ENCODE measurements at regions not wholly inside any gene's neighbourhood (a gene's known extent, or its start where the extent isn't known, plus 50 kb on each side); places are given as distances from the start of the nearest gene placed in this dataset.

GRCh38 chr7:52639981-52640380 is 395.5 kb upstream of the POM121L12 start:
- Histone ChIP-seq H3K27ac (ENCODE audit: low read length) (no peak overlapping the region), H3K9ac (ENCODE audit: low read length) (no peak overlapping the region), H4K20me1 (ENCODE audit: insufficient read depth, low read depth, low read length) (no peaks in the 10 kb centered on the region), H3K4me3 (ENCODE audit: low read length) (no peak overlapping the region), H3K79me2 (ENCODE audit: low read length) (no peaks in the 10 kb centered on the region), H3K9me3 (ENCODE audit: low read length) (peaks cover 41% of the 10 kb centered on the region), H2AFZ (ENCODE audit: low read length) (no peak overlapping the region), H3K36me3 (ENCODE audit: insufficient read depth, low read length) (no peaks in the 10 kb centered on the region), H3K4me1 (ENCODE audit: low read length) (no peaks in the 10 kb centered on the region), H3K9me2 (replicated peaks; ENCODE audit: insufficient read depth, low read length) (no peaks in the 10 kb centered on the region), H3K4me2 (ENCODE audit: low read depth, low read length, poor library complexity, severe bottlenecking) (no peak overlapping the region), H3K27me3 (ENCODE audit: low read length) (no peaks in the 10 kb centered on the region)
- no peak for DNase-seq

DNA sequence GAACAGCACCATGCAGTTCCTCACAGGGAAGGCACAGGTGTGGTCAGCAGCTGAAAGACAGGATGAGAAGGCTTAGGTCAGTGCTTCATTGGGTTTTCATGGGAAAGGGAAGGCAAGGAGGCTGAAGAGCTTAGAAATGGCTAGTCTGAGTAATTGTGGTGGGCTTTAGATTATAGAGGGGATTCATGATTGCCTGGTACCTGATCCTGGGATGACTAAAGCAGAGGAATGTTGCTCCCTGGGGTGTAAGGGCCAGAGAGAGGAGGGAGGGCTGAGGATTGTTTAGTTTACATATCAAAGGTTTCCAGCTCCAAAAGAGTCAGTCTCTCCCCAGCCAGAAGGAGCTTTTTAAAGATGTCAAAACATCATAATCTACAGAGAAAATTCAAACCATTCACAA is 396.3 kb upstream of the POM121L12 start:
- Histone ChIP-seq H3K4me3 (ENCODE audit: low read length) (no peak overlapping the region), H3K9me3 (ENCODE audit: low read length) (peaks cover 41% of the 10 kb centered on the region)

GRCh38 chr7:52635021-52635420 is 400.4 kb upstream of the POM121L12 start:
- Histone ChIP-seq H4K20me1 (ENCODE audit: insufficient read depth, low read depth, low read length) (no peaks in the 10 kb centered on the region), H2AFZ (ENCODE audit: low read length) (no peak overlapping the region), H3K9me2 (replicated peaks; ENCODE audit: insufficient read depth, low read length) (no peaks in the 10 kb centered on the region), H3K27ac (ENCODE audit: low read length) (no peak overlapping the region), H3K9ac (ENCODE audit: low read length) (no peak overlapping the region), H3K27me3 (ENCODE audit: low read length) (no peaks in the 10 kb centered on the region), H3K4me2 (ENCODE audit: low read depth, low read length, poor library complexity, severe bottlenecking) (no peak overlapping the region), H3K79me2 (ENCODE audit: low read length) (no peaks in the 10 kb centered on the region), H3K4me3 (ENCODE audit: low read length) (no peak overlapping the region), H3K4me1 (ENCODE audit: low read length) (no peaks in the 10 kb centered on the region), H3K36me3 (ENCODE audit: insufficient read depth, low read length) (no peaks in the 10 kb centered on the region), H3K9me3 (ENCODE audit: low read length) (peaks cover 36% of the 10 kb centered on the region)
- DNase-seq = no peak

More for the DNA sequence above, 396.3 kb upstream of the POM121L12 start:
- no peak overlapping the region for H3K4me2 ChIP-seq (ENCODE audit: low read depth, low read length, poor library complexity, severe bottlenecking)
- H3K4me1 ChIP-seq (ENCODE audit: low read length) = no peaks in the 10 kb centered on the region
- H3K9me2 ChIP-seq (replicated peaks; ENCODE audit: insufficient read depth, low read length) = no peaks in the 10 kb centered on the region
- H3K27me3 ChIP-seq (ENCODE audit: low read length) = no peaks in the 10 kb centered on the region
- no peak overlapping the region for H3K27ac ChIP-seq (ENCODE audit: low read length)
- H3K9ac ChIP-seq (ENCODE audit: low read length) = no peak overlapping the region
- no peaks in the 10 kb centered on the region for H4K20me1 ChIP-seq (ENCODE audit: insufficient read depth, low read depth, low read length)
- DNase-seq = no peak
- no peaks in the 10 kb centered on the region for H3K36me3 ChIP-seq (ENCODE audit: insufficient read depth, low read length)
- H3K79me2 ChIP-seq (ENCODE audit: low read length) = no peaks in the 10 kb centered on the region
- no peak overlapping the region for H2AFZ ChIP-seq (ENCODE audit: low read length)

DNA sequence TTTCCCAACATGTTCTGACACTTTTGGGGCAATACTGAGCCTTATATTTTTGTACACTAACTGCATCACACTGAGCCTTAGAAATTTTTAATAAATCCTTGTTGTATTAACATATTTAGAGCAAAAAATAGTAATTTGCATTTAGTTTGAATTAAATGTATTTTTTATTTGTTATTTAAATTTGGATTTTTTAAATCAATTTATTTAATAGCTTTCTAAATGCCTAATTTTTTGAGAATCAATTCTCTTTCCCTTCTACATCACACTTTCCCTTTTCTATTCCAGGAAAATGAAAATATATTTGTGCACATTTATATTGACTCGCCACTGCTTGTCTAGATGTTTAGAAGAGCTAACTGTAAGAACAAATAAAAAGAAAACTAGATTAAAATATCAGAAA is 414.6 kb upstream of the POM121L12 start:
- Histone ChIP-seq H4K20me1 (ENCODE audit: insufficient read depth, low read depth, low read length) (no peaks in the 10 kb centered on the region), H3K9ac (ENCODE audit: low read length) (no peak overlapping the region), H3K9me2 (replicated peaks; ENCODE audit: insufficient read depth, low read length) (no peaks in the 10 kb centered on the region), H3K4me2 (ENCODE audit: low read depth, low read length, poor library complexity, severe bottlenecking) (no peak overlapping the region), H3K27me3 (ENCODE audit: low read length) (no peaks in the 10 kb centered on the region), H3K9me3 (ENCODE audit: low read length) (peaks cover 29% of the 10 kb centered on the region), H3K27ac (ENCODE audit: low read length) (no peak overlapping the region), H2AFZ (ENCODE audit: low read length) (no peak overlapping the region), H3K4me3 (ENCODE audit: low read length) (no peak overlapping the region), H3K4me1 (ENCODE audit: low read length) (no peaks in the 10 kb centered on the region), H3K79me2 (ENCODE audit: low read length) (no peaks in the 10 kb centered on the region), H3K36me3 (ENCODE audit: insufficient read depth, low read length) (no peaks in the 10 kb centered on the region)
- no peak for DNase-seq

DNA sequence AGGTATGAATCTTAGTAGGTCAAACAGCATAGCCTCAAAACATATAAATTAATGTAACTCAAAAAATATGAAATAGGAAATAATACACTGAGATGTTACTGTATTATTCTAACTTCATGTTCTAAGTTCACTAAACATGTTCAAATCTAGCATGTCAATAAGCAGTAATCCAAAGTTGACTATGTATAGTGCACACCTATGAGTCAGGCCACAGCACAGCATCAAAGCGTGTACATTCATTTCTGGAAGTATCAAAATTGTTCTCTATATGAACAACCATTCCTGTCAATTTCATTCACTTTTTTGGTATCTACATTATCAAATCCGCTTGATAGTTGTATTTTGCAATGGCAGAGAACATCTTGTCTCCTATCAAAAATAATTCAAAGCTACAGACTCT is 418.9 kb upstream of the POM121L12 start:
- H4K20me1 ChIP-seq (ENCODE audit: insufficient read depth, low read depth, low read length) = no peaks in the 10 kb centered on the region
- H3K9ac ChIP-seq (ENCODE audit: low read length) = no peak overlapping the region
- H3K27ac ChIP-seq (ENCODE audit: low read length) = no peak overlapping the region
- H3K4me1 ChIP-seq (ENCODE audit: low read length) = no peaks in the 10 kb centered on the region
- H3K36me3 ChIP-seq (ENCODE audit: insufficient read depth, low read length) = no peaks in the 10 kb centered on the region
- peaks cover 22% of the 10 kb centered on the region for H3K9me3 ChIP-seq (ENCODE audit: low read length)
- H3K4me3 ChIP-seq (ENCODE audit: low read length) = no peak overlapping the region
- no peak overlapping the region for H3K4me2 ChIP-seq (ENCODE audit: low read depth, low read length, poor library complexity, severe bottlenecking)
- no peak overlapping the region for H2AFZ ChIP-seq (ENCODE audit: low read length)
- H3K9me2 ChIP-seq (replicated peaks; ENCODE audit: insufficient read depth, low read length) = no peaks in the 10 kb centered on the region
- DNase-seq = no peak
- no peaks in the 10 kb centered on the region for H3K27me3 ChIP-seq (ENCODE audit: low read length)
- H3K79me2 ChIP-seq (ENCODE audit: low read length) = no peaks in the 10 kb centered on the region

GRCh38 chr7:52615021-52615695 is 420.3 kb upstream of the POM121L12 start:
- Histone ChIP-seq H3K79me2 (ENCODE audit: low read length) (no peaks in the 10 kb centered on the region), H3K4me3 (ENCODE audit: low read length) (no peak overlapping the region), H2AFZ (ENCODE audit: low read length) (no peak overlapping the region), H3K27me3 (ENCODE audit: low read length) (no peaks in the 10 kb centered on the region), H3K27ac (ENCODE audit: low read length) (no peak overlapping the region), H3K4me2 (ENCODE audit: low read depth, low read length, poor library complexity, severe bottlenecking) (no peak overlapping the region), H4K20me1 (ENCODE audit: insufficient read depth, low read depth, low read length) (no peaks in the 10 kb centered on the region), H3K36me3 (ENCODE audit: insufficient read depth, low read length) (no peaks in the 10 kb centered on the region), H3K9ac (ENCODE audit: low read length) (no peak overlapping the region), H3K4me1 (ENCODE audit: low read length) (no peaks in the 10 kb centered on the region), H3K9me3 (ENCODE audit: low read length) (peaks cover 27% of the 10 kb centered on the region), H3K9me2 (replicated peaks; ENCODE audit: insufficient read depth, low read length) (no peaks in the 10 kb centered on the region)
- no peak for DNase-seq

DNA sequence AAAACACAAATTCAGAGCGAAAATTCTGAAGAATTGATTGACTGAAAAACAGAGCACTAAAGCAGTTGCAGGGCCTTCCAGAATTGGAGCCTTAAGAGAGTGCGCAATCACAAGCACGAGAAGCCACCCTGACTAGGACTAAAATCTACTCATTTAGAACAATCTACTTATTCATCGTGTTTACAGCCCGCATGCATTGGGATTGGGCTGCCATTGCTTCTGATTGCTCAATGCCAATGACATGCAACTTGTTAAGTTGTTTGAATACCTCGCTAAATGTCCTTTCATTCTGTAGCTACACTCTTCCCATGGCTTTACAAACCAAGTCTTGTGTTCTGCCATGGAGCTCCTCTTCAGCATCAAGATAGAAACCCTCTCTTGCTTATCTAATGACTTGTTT is 425.9 kb upstream of the POM121L12 start:
- no peak overlapping the region for H3K4me3 ChIP-seq (ENCODE audit: low read length)
- H3K9me2 ChIP-seq (replicated peaks; ENCODE audit: insufficient read depth, low read length) = no peaks in the 10 kb centered on the region
- no peak overlapping the region for H3K27ac ChIP-seq (ENCODE audit: low read length)
- H3K4me2 ChIP-seq (ENCODE audit: low read depth, low read length, poor library complexity, severe bottlenecking) = no peak overlapping the region
- H3K9ac ChIP-seq (ENCODE audit: low read length) = no peak overlapping the region
- H3K27me3 ChIP-seq (ENCODE audit: low read length) = no peaks in the 10 kb centered on the region
- H3K79me2 ChIP-seq (ENCODE audit: low read length) = no peaks in the 10 kb centered on the region
- no peaks in the 10 kb centered on the region for H3K4me1 ChIP-seq (ENCODE audit: low read length)
- no peak for DNase-seq
- H2AFZ ChIP-seq (ENCODE audit: low read length) = no peak overlapping the region
- no peaks in the 10 kb centered on the region for H3K36me3 ChIP-seq (ENCODE audit: insufficient read depth, low read length)
- H3K9me3 ChIP-seq (ENCODE audit: low read length) = peaks cover 29% of the 10 kb centered on the region
- H4K20me1 ChIP-seq (ENCODE audit: insufficient read depth, low read depth, low read length) = no peaks in the 10 kb centered on the region

DNA sequence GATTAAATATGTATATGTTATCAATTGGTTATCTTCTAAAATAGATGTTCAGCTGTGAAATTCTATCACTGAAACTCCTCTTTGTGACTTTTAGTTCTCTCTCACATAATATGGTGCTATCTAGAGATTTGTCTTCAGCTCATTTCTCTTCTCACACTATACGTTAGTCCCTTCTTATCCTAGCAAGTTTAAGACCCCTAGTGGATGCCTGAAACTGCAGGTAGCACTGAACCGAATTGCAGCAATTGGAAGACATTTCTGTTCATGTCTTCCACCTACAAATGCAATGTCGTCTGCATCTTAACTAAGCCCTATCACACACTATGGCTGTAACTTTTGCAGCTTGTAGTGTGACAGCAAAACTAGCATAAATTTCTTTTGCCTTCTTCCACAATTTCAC is 442.7 kb upstream of the POM121L12 start:
- Histone ChIP-seq H3K27me3 (ENCODE audit: low read length) (no peaks in the 10 kb centered on the region), H2AFZ (ENCODE audit: low read length) (no peak overlapping the region), H3K9me2 (replicated peaks; ENCODE audit: insufficient read depth, low read length) (no peaks in the 10 kb centered on the region), H3K9me3 (ENCODE audit: low read length) (peaks cover 34% of the 10 kb centered on the region), H3K79me2 (ENCODE audit: low read length) (no peaks in the 10 kb centered on the region), H3K4me1 (ENCODE audit: low read length) (no peaks in the 10 kb centered on the region), H3K4me2 (ENCODE audit: low read depth, low read length, poor library complexity, severe bottlenecking) (no peak overlapping the region), H3K36me3 (ENCODE audit: insufficient read depth, low read length) (no peaks in the 10 kb centered on the region), H4K20me1 (ENCODE audit: insufficient read depth, low read depth, low read length) (no peaks in the 10 kb centered on the region), H3K27ac (ENCODE audit: low read length) (no peak overlapping the region), H3K4me3 (ENCODE audit: low read length) (no peak overlapping the region), H3K9ac (ENCODE audit: low read length) (no peak overlapping the region)
- no peak for DNase-seq

Measured in Karpas-422 (cell line).